GM19397 (cell line): ENCODE measurements at regions not wholly inside any gene's neighbourhood (a gene's known extent, or its start where the extent isn't known, plus 50 kb on each side); places are given as distances from the start of the nearest gene placed in this dataset.

Experiments used
- ATAC-seq: cut with Tn5 transposase; IDR thresholded peaks from one replicate; pipeline ENCODE4 v1.9.1; 2021; ENCODE audit warnings: mild to moderate bottlenecking, moderate library complexity; ENCODE audit not compliant: unreplicated experiment

GRCh38 chr6:121967631-121968030, 431.8 kb upstream of the HSF2 start:
- ATAC-seq: no peak

- ATAC-seq: no peak
These were observed 427.5 kb upstream of the HSF2 start for GRCh38 chr6:121971931-121972335.

GRCh38 chr6:121984956-121985355, 414.5 kb upstream of the HSF2 start:
- no peak for ATAC-seq

- ATAC-seq: no peak
These were observed 406.1 kb upstream of the HSF2 start for GRCh38 chr6:121993362-121993761.

GRCh38 chr6:121994919-121995318, 404.5 kb upstream of the HSF2 start:
- ATAC-seq: no peak

GRCh38 chr6:121998631-121999030, 400.8 kb upstream of the HSF2 start:
- ATAC-seq: no peak

- no peak for ATAC-seq
These were observed 399.9 kb upstream of the HSF2 start for GRCh38 chr6:121999456-122000065.

GRCh38 chr6:122005661-122006060, 393.8 kb upstream of the HSF2 start:
- ATAC-seq: no peak

GRCh38 chr6:122007339-122007738, 392.1 kb upstream of the HSF2 start:
- ATAC-seq: no peak

- no peak for ATAC-seq
These were observed 391.1 kb upstream of the HSF2 start for GRCh38 chr6:122008101-122008999.

GRCh38 chr6:122009000-122009350, 390.5 kb upstream of the HSF2 start:
- no peak for ATAC-seq

GRCh38 chr6:122012578-122012977, 386.9 kb upstream of the HSF2 start:
- ATAC-seq: no peak

GRCh38 chr6:122014961-122015360, 384.5 kb upstream of the HSF2 start:
- no peak for ATAC-seq

- peak; percentile 91 for ATAC-seq
These were observed 378.7 kb upstream of the HSF2 start for GRCh38 chr6:122020588-122021264.

- no peak for ATAC-seq
These were observed 374.3 kb upstream of the HSF2 start for GRCh38 chr6:122025104-122025503.

GRCh38 chr6:122026582-122027369, 372.7 kb upstream of the HSF2 start:
- no peak for ATAC-seq

GRCh38 chr6:122028933-122029522, 370.4 kb upstream of the HSF2 start:
- ATAC-seq: no peak

GRCh38 chr6:122033564-122034181, 365.8 kb upstream of the HSF2 start:
- ATAC-seq: peak; percentile 90

GRCh38 chr6:122035173-122035572, 364.3 kb upstream of the HSF2 start:
- ATAC-seq: no peak

GRCh38 chr6:122040261-122040660, 359.2 kb upstream of the HSF2 start:
- ATAC-seq: no peak
